ENCODE measurements at regions not wholly inside any gene's neighbourhood (a gene's known extent, or its start where the extent isn't known, plus 50 kb on each side); places are given as distances from the start of the nearest gene placed in this dataset.

- intact Hi-C loops (cut with DNase I): no loop called here
- no peaks in the 10 kb centered on the region for H3K36me3 ChIP-seq
- no peak for DNase-seq (ENCODE audit: low spot score in 2 of 2)
- TF ChIP-seq CTCF (IDR thresholded peaks at IDR 0.05): no peak
- no peaks in the 10 kb centered on the region for H3K4me1 ChIP-seq
- H3K9me3 ChIP-seq: no peaks in the 10 kb centered on the region
- no peak overlapping the region for H3K27ac ChIP-seq
- no peak overlapping the region for H3K4me3 ChIP-seq
- no peaks in the 10 kb centered on the region for H3K27me3 ChIP-seq
These were observed 258.0 kb downstream of the TFAP2A start for GRCh38 chr6:10156875-10157274.

- intact Hi-C loops (cut with DNase I): no loop called here
- Histone ChIP-seq H3K4me1 (no peaks in the 10 kb centered on the region), H3K9me3 (no peaks in the 10 kb centered on the region), H3K4me3 (no peak overlapping the region), H3K36me3 (no peaks in the 10 kb centered on the region), H3K27ac (no peak overlapping the region), H3K27me3 (no peaks in the 10 kb centered on the region)
- no peak for DNase-seq (ENCODE audit: low spot score in 2 of 2)
- TF ChIP-seq CTCF (IDR thresholded peaks at IDR 0.05): no peak
These were observed 260.6 kb downstream of the TFAP2A start for GRCh38 chr6:10154251-10154650.

- DNase-seq (ENCODE audit: low spot score in 2 of 2): no peak
- Histone ChIP-seq H3K27ac (no peak overlapping the region), H3K36me3 (no peaks in the 10 kb centered on the region), H3K4me3 (no peak overlapping the region), H3K4me1 (no peaks in the 10 kb centered on the region), H3K27me3 (no peaks in the 10 kb centered on the region), H3K9me3 (no peaks in the 10 kb centered on the region)
- no peak for TF ChIP-seq CTCF (IDR thresholded peaks at IDR 0.05)
- intact Hi-C loops (cut with DNase I): no loop called here
These were observed 263.5 kb downstream of the TFAP2A start for GRCh38 chr6:10151144-10151915.

GRCh38 chr6:10149603-10150002, 265.3 kb downstream of the TFAP2A start:
- intact Hi-C loops (cut with DNase I): no loop called here
- Histone ChIP-seq H3K4me3 (no peak overlapping the region), H3K27me3 (no peaks in the 10 kb centered on the region), H3K4me1 (no peaks in the 10 kb centered on the region), H3K36me3 (no peaks in the 10 kb centered on the region), H3K9me3 (no peaks in the 10 kb centered on the region), H3K27ac (no peak overlapping the region)
- DNase-seq (ENCODE audit: low spot score in 2 of 2): no peak
- TF ChIP-seq CTCF (IDR thresholded peaks at IDR 0.05): no peak

GRCh38 chr6:10146715-10147451, 268.0 kb downstream of the TFAP2A start:
- intact Hi-C loops (cut with DNase I): no loop called here
- no peak overlapping the region for H3K27ac ChIP-seq
- no peaks in the 10 kb centered on the region for H3K9me3 ChIP-seq

More at GRCh38 chr6:10146715-10147451, 268.0 kb downstream of the TFAP2A start:
- no peaks in the 10 kb centered on the region for H3K27me3 ChIP-seq
- TF ChIP-seq CTCF (IDR thresholded peaks at IDR 0.05): no peak
- no peaks in the 10 kb centered on the region for H3K4me1 ChIP-seq
- peak overlapping the region; percentile 41 to 45 for H3K4me3 ChIP-seq
- H3K36me3 ChIP-seq: no peaks in the 10 kb centered on the region
- no peak for DNase-seq (ENCODE audit: low spot score in 2 of 2)

All from ascending aorta (tissue), 2 donors.